ENCODE measurements at regions not wholly inside any gene's neighbourhood (a gene's known extent, or its start where the extent isn't known, plus 50 kb on each side); places are given as distances from the start of the nearest gene placed in this dataset.
A peak's percentile ranks its signal among the peaks of the same experiment; 100 is the strongest.

DNA sequence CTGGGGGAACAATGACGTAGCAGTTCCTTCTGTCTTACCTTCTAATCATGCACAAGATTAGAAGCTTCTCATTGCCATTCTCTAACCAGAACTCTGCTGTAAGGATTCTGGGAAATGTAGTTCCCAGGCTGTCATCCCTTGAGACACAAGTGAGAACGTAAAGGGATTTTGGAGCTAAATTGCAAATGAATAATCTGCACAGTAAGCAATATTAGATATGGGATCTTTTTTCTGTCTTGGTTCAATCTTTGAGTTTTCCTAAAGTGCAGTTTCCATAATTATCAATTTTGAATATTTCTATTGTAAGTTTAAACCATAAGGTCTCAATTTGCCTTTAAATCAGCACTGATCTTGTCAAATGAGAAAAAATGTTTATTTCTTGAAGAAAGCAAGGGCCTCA lies 189.7 kb upstream of the PLPPR1 start:
- no peak for DNase-seq (ENCODE audit: low spot score)
- Histone ChIP-seq H3K4me2 (ENCODE audit: low read depth, low read length) (no peak overlapping the region), H3K27me3 (ENCODE audit: control insufficient read depth in 1 of 2, insufficient read depth in 2 of 2, low read length in 2 of 2) (no peaks in the 10 kb centered on the region; a peak in 1 of 5 replicates), H3K27ac (ENCODE audit: extremely low read length, insufficient read depth, low read length) (no peak overlapping the region), H3K79me2 (ENCODE audit: insufficient read depth, low read length) (no peaks in the 10 kb centered on the region), H3K4me1 (ENCODE audit: insufficient read depth, low read length) (no peaks in the 10 kb centered on the region), H3K36me3 (replicated peaks in 1 of 2; ENCODE audit: control insufficient read depth in 1 of 2, insufficient read depth in 2 of 2, low read length in 2 of 2) (no peaks in the 10 kb centered on the region), H3K4me3 (replicated peaks in 1 of 3; ENCODE audit: insufficient read depth in 1 of 3, low read depth in 2 of 3, low read length in 3 of 3) (no peak overlapping the region), H3K9me3 (ENCODE audit: low read length) (no peaks in the 10 kb centered on the region), H4K20me1 (ENCODE audit: insufficient read depth, low read length) (no peaks in the 10 kb centered on the region), H3K9ac (ENCODE audit: insufficient read depth, low read depth, low read length) (no peak overlapping the region), H2AFZ (ENCODE audit: low read length) (no peak overlapping the region)
- ChIA-PET CTCF (ENCODE audit: low intra/inter-chr PET ratio, low total read pairs) (no interaction called here), POLR2A (no interaction called here)
- no TSS peak for BruUV-seq (replicated peaks)
- no peak for ATAC-seq
- intact Hi-C loops (cut with micrococcal nuclease; ENCODE audit: unreplicated experiment), result no loop called here
- in situ Hi-C loops (cut with HindIII; ENCODE audit: extremely low pct_ligation_motif_present, low pct_unique_long_range_greater_than_20kb), result no loop called here
- TF ChIP-seq MAFK (conservative IDR thresholded peaks at IDR 0.05 in 1 of 2, IDR thresholded peaks at IDR 0.05 in 1 of 2; ENCODE audit: low read length in 2 of 2), result peak; percentile 85 to 93
- TF ChIP-seq ZFP41 (CRISPR knock-in tag; IDR thresholded peaks at IDR 0.05; ENCODE audit: borderline replicate concordance), result no peak
- TF ChIP-seq MAFF (IDR thresholded peaks at IDR 0.05; ENCODE audit: low read depth, low read length), result peak; percentile 90
- WGBS (ENCODE audit: low lambda C conversion rate), result 13% methylated on average over 2 of the region's 2 CpGs
- FAIRE-seq, result no peak

DNA sequence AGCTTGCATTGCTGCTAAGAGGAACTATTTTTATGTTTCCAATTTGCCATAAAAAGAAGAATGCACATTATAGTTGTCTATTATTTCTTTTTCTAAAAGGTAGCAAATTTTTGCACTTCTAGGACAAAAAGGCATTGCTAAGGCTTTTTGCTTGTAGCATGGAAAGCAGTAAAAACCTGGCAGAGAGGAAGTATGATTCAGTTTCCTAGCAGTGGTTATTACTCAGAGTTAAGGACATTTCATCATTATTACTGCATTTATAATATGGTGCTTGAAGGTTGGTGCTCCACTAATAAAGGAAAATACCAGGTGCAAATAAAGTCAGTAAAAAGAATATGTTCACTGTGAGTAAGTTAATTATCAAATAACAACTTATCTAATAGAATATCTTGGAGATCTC lies 179.8 kb upstream of the PLPPR1 start:
- no peak overlapping the region for H2AFZ ChIP-seq (ENCODE audit: low read length)
- ChIA-PET CTCF (ENCODE audit: low intra/inter-chr PET ratio, low total read pairs) (no interaction called here), POLR2A (no interaction called here)
- intact Hi-C loops (cut with micrococcal nuclease; ENCODE audit: unreplicated experiment), result loop anchor here (5.0 kb wide), 1 partner anchor 1929 kb away; no protein-coding TSS in a partner anchor
- no peak overlapping the region for H3K4me3 ChIP-seq (replicated peaks in 1 of 3; ENCODE audit: insufficient read depth in 1 of 3, low read depth in 2 of 3, low read length in 3 of 3)
- no peak for FAIRE-seq
- in situ Hi-C loops (cut with HindIII; ENCODE audit: extremely low pct_ligation_motif_present, low pct_unique_long_range_greater_than_20kb), result no loop called here
- no peaks in the 10 kb centered on the region for H3K9me3 ChIP-seq (ENCODE audit: low read length)
- no peak overlapping the region for H3K9ac ChIP-seq (ENCODE audit: insufficient read depth, low read depth, low read length)
- H4K20me1 ChIP-seq (ENCODE audit: insufficient read depth, low read length), result no peaks in the 10 kb centered on the region
- BruUV-seq (replicated peaks), result no TSS peak
- no peak overlapping the region for H3K27ac ChIP-seq (ENCODE audit: extremely low read length, insufficient read depth, low read length)
- no peak overlapping the region for H3K4me2 ChIP-seq (ENCODE audit: low read depth, low read length)
- no peaks in the 10 kb centered on the region for H3K4me1 ChIP-seq (ENCODE audit: insufficient read depth, low read length)
- no peaks in the 10 kb centered on the region for H3K36me3 ChIP-seq (replicated peaks in 1 of 2; ENCODE audit: control insufficient read depth in 1 of 2, insufficient read depth in 2 of 2, low read length in 2 of 2)
- H3K27me3 ChIP-seq (ENCODE audit: control insufficient read depth in 1 of 2, insufficient read depth in 2 of 2, low read length in 2 of 2), result no peaks in the 10 kb centered on the region
- no peak for ATAC-seq
- DNase-seq (ENCODE audit: low spot score), result no peak
- H3K79me2 ChIP-seq (ENCODE audit: insufficient read depth, low read length), result no peaks in the 10 kb centered on the region
- TF ChIP-seq TCF12 (IDR thresholded peaks at IDR 0.05) (no peak), TCF12 (CRISPR knock-in tag; IDR thresholded peaks at IDR 0.05) (no peak), ZNF589 (CRISPR knock-in tag; conservative IDR thresholded peaks at IDR 0.05) (no peak), BCL6 (CRISPR knock-in tag; IDR thresholded peaks at IDR 0.05) (no peak), ZNF24 (IDR thresholded peaks at IDR 0.05) (no peak), SALL2 (CRISPR knock-in tag; IDR thresholded peaks at IDR 0.05) (no peak), RBM22 (optimal IDR thresholded peaks at IDR 0.05; ENCODE audit: low read length) (no peak), GABPB1 (CRISPR knock-in tag; IDR thresholded peaks at IDR 0.05) (no peak), HCFC1 (IDR thresholded peaks at IDR 0.05; ENCODE audit: low read depth, low read length) (no peak), ZNF616 (CRISPR knock-in tag; IDR thresholded peaks at IDR 0.05; ENCODE audit: low read depth) (no peak), REL (CRISPR knock-in tag; conservative IDR thresholded peaks at IDR 0.05) (no peak)
- TF ChIP-seq, protein P1, sequence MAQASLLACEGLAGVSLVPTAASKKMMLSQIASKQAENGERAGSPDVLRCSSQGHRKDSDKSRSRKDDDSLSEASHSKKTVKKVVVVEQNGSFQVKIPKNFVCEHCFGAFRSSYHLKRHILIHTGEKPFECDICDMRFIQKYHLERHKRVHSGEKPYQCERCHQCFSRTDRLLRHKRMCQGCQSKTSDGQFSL (CRISPR knock-in tag; IDR thresholded peaks at IDR 0.05), result no peak
- TF ChIP-seq, protein P2, sequence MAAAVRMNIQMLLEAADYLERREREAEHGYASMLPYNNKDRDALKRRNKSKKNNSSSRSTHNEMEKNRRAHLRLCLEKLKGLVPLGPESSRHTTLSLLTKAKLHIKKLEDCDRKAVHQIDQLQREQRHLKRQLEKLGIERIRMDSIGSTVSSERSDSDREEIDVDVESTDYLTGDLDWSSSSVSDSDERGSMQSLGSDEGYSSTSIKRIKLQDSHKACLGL (CRISPR knock-in tag; IDR thresholded peaks at IDR 0.05), result no peak
- TF ChIP-seq, protein P3, sequence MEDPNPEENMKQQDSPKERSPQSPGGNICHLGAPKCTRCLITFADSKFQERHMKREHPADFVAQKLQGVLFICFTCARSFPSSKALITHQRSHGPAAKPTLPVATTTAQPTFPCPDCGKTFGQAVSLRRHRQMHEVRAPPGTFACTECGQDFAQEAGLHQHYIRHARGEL (CRISPR knock-in tag; IDR thresholded peaks at IDR 0.05), result no peak
- TF ChIP-seq, protein P4, sequence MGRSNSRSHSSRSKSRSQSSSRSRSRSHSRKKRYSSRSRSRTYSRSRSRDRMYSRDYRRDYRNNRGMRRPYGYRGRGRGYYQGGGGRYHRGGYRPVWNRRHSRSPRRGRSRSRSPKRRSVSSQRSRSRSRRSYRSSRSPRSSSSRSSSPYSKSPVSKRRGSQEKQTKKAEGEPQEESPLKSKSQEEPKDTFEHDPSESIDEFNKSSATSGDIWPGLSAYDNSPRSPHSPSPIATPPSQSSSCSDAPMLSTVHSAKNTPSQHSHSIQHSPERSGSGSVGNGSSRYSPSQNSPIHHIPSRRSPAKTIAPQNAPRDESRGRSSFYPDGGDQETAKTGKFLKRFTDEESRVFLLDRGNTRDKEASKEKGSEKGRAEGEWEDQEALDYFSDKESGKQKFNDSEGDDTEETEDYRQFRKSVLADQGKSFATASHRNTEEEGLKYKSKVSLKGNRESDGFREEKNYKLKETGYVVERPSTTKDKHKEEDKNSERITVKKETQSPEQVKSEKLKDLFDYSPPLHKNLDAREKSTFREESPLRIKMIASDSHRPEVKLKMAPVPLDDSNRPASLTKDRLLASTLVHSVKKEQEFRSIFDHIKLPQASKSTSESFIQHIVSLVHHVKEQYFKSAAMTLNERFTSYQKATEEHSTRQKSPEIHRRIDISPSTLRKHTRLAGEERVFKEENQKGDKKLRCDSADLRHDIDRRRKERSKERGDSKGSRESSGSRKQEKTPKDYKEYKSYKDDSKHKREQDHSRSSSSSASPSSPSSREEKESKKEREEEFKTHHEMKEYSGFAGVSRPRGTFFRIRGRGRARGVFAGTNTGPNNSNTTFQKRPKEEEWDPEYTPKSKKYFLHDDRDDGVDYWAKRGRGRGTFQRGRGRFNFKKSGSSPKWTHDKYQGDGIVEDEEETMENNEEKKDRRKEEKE (IDR thresholded peaks at IDR 0.05), result no peak

Data from HepG2 (cell line).